NCI-H2196 (cell line): ENCODE measurements at regions not wholly inside any gene's neighbourhood (a gene's known extent, or its start where the extent isn't known, plus 50 kb on each side); places are given as distances from the start of the nearest gene placed in this dataset.

ENCODE experiments used
- DNase-seq: peaks from one replicate; lab custom pipeline; 2025; ENCODE audit not compliant: unreplicated experiment; lab: John Stamatoyannopoulos, UW

- no peak for DNase-seq
Measured at GRCh38 chr4:174122705-174123104, 160.8 kb downstream of the FBXO8 start.

DNA sequence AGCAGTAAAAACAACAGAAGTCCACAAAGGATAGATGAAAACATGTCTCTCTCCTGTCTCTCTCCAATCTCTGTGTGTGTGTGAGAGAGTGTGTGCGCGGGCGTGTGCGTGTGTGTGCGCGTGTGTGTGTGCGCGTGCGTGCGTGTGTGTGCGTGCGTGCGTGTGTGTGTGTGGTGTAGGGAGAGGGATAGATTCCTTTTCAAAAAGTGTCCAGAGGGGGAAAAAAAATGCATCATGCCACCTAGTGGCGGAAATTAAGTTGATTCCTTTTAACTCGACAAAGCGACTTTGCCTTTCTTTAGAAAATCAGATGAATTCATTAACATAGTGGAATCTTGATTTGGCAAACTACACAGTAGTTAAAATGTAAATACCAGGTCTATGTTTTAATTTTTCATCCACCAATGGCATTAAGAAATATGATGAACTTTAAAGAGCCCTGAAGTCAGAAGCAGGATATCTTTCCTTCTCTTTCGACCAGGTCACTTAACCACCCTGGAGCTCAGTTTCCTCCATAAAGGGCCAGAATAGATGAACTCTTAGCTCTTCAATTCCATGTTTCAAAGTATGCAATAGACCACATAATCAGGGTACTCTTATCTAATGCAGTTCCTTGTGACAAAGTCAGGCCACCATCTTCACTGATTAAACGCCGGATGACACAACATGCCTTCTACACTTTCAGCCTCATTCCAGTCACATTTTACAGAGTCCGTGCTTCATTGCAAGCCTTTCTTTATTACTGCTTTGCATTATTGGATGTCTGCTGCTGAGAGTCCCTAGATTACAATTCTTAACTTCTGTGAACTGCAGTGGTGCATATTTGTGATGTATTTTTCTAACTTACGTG is 162.8 kb downstream of the FBXO8 start:
- peak; percentile 9 for DNase-seq

- no peak for DNase-seq
Measured at GRCh38 chr4:174119830-174120229, 163.6 kb downstream of the FBXO8 start.

DNA sequence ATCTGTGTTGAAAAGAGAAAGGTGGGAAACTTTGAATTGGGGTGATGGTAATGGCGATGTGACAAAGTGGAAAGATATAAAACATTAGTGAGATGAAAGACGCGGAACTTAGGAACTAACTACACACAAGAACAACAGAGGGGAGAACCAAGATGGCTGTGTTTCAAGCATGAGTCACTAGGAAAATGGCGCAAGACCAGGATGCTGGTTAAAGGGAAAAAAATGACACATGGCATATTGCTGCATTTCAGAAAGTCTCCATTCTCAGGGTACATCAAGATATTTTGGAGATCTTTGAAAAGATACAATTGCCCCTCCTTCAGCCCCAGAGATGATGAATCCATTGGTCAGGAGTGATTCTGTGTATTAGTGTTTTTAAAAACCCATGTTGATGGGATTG is 164.4 kb downstream of the FBXO8 start:
- no peak for DNase-seq

DNA sequence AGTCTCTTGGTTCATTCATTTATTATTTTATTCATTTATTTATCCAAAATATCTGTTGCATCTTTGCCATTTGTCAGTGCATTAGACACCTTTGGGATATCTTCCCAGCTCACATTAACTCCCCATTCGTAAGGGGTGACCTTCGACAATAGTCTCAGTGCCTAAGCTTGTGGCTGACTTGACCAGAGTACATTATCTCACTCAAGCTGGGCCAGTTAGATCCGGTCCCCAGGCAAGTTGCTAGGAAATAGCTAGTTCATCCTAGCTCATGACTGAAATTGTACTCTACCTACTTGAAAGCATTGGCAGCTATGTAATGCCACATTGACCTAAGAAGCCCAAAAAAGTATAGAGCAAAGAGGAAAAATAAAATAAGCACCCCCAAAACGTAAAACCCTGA is 165.3 kb downstream of the FBXO8 start:
- no peak for DNase-seq

DNA sequence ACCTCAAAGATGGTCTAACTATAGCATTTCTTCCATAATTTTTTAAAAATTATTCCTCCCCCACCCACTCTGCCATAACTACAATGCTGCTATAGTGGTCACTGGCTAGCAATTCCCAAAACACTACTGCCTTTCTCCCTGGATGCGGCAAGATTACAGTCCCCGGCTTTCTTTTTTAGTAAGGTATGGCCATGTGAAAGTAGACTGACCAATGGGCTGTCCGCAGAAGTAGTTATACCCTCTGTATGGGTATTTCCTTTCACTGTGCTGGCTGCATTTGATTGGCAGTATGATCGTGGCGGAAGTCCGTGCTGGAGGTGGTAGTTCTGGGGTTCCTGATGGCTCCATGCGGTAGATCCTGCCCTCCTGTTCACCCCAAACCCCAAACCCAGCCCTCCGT is 166.0 kb downstream of the FBXO8 start:
- DNase-seq = no peak

DNA sequence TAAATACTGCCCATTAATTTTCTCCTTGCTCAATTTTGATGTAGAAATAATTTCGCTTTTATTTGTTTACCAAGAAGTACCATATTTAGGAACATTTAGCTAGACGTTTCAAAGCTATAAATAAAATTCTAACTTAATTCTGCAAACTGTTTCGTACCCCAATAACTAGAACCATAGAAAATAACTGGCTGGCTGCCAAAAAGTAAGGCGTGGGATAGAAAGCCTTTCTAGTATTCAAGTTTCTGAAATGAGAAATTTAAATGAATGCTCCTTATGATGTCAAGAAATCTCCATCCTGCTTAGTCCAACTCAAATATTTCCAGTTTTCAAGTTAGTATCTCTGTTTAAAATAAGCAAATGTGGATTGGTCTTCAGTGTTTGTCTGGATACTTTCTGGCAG is 167.4 kb downstream of the FBXO8 start:
- DNase-seq = no peak

GRCh38 chr4:174111422-174111821 is 172.0 kb downstream of the FBXO8 start:
- no peak for DNase-seq

- no peak for DNase-seq
Measured at GRCh38 chr4:174110180-174110579, 173.3 kb downstream of the FBXO8 start.

- DNase-seq = no peak
Measured at GRCh38 chr4:174107746-174108354, 175.6 kb downstream of the FBXO8 start.

DNA sequence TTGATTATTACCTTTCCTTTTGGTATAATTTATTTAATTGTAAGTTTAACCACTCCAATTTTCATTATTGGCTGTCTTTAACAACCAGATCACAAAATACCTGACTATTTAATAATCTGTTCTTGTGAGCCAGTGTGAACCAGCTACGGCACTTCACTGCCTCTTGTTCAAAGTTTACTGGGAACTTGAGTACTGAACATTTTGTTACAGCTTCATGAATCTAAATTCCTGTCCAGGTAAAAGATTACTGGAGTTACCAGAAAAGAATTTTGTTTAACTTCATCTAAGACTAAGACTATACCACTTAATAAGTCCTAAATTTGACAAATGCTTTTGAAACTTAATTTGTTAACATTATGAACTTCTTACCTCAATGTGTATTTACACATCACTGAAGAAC is 178.3 kb downstream of the FBXO8 start:
- no peak for DNase-seq

- no peak for DNase-seq
Measured at GRCh38 chr4:174100910-174101309, 182.6 kb downstream of the FBXO8 start.

- DNase-seq = no peak
Measured at GRCh38 chr4:174099712-174100111, 183.8 kb downstream of the FBXO8 start.

DNA sequence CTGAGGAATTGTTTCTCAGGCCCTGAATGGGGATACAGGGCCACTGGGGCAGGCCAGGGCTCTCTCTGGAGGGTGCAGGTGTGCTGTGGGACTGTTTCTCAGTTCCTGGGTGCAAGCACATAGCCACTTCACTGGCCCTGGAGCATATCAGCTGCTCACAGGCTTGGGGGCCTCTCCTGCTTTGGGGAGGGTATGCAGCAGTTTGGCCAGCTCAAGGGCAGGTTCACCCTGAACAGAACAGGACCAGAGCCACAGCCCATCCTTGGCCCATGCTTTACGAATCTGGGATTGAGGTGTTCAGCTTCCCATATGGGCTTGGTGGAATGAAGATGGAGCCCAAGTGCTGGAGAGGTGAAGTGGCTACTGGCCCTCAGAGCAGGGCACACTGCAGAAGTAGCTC is 186.5 kb downstream of the FBXO8 start:
- DNase-seq = no peak

- DNase-seq = no peak
Measured at GRCh38 chr4:174096456-174096855, 187.0 kb downstream of the FBXO8 start.

GRCh38 chr4:174091130-174091529 is 192.3 kb downstream of the FBXO8 start:
- no peak for DNase-seq

GRCh38 chr4:174089711-174090110 is 193.8 kb downstream of the FBXO8 start:
- no peak for DNase-seq

DNA sequence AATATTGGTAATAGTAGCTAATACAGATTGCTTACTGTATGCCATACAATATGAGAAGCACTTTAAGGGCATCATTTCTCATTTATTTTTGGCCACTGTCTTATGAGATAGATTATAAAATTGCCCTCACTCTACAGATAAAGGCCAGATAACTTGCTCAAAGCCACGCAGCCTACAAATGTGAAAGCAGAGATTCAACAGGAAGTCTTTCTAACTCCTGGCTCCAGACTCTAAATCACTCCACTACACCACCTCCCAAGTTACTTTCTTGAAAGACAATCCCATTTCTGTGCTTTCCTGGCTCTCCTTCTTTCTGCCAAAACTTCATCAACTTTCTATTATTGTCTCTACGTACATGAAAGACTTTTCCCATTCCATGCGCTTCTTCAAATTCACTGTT is 194.7 kb downstream of the FBXO8 start:
- DNase-seq = no peak

- DNase-seq = no peak
Measured at GRCh38 chr4:174086829-174087799, 196.4 kb downstream of the FBXO8 start.

DNA sequence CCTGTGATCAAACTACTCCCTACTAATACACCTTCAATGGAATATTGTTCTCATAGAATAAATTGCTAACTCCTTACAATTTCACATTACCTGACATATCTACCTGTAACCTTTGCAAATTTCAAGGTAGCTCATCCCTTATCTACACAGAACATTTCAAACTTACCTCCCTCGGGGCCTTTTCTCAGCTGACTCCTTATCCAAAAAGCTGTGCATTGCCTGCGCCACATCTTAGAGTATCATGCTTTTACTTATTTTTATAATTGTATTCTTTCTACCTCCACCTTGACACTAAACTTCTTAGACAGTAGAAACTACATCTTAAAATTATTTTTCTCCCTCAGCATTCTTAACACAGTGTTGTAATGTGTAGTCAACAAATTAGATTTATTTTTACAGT is 198.5 kb downstream of the FBXO8 start:
- DNase-seq = no peak

DNA sequence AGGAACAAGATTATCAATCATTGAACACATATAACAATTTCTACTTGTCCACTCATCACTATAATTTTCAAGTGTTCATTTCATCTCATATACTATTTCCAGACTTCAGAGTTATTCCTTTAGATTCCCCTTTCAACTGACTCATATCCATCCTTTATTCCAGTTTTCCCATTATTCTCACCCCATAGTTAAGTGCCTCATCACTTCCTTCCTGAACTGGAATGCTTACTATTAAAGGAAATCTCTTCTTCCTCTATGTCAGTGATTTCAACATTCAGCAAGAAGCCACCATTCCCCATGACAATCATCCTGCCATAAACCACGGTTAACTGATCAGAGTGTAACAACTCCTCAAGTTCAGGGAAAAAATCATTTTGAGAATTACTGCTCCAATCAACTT is 198.9 kb downstream of the FBXO8 start:
- no peak for DNase-seq

- no peak for DNase-seq
Measured at GRCh38 chr4:174080361-174080760, 203.1 kb downstream of the FBXO8 start.
